ENCODE measurements at regions not wholly inside any gene's neighbourhood (a gene's known extent, or its start where the extent isn't known, plus 50 kb on each side); places are given as distances from the start of the nearest gene placed in this dataset.
"Not testable (repeated sequence)": the region's sequence is repeated elsewhere in the genome, so short reads cannot be mapped to it uniquely, and the experiment has no call there.

DNA sequence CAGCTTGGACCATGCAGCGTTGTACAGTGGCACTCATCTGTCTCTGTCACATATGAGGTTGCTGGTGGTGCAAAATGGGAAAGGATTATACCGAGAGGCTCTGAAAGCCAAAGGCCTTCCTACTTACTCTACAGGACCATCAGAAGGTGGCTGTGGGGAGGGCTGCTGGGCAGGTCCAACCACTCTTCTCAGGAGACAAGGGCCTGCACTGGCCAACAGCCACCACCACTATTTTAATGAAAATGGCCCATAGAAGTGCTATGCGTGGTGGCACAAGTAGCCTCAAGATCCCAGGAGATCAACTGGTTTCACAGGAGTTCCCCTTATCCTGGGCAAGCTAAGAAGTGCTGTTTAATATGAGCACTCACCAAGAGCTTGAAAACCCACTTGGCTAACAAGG, 52.3 kb downstream of the MRPL57 start:
- DNase-seq (ENCODE audit: low read depth, low spot score) = no peak

- DNase-seq (ENCODE audit: low read depth, low spot score) = no peak
These were observed 53.0 kb downstream of the MRPL57 start for GRCh38 chr13:21229241-21230024.

GRCh38 chr13:21230516-21230915, 54.1 kb downstream of the MRPL57 start:
- no peak for DNase-seq (ENCODE audit: low read depth, low spot score)

- peak; percentile 20 for DNase-seq (ENCODE audit: low read depth, low spot score)
These were observed 55.0 kb downstream of the MRPL57 start for GRCh38 chr13:21231426-21231940.

DNA sequence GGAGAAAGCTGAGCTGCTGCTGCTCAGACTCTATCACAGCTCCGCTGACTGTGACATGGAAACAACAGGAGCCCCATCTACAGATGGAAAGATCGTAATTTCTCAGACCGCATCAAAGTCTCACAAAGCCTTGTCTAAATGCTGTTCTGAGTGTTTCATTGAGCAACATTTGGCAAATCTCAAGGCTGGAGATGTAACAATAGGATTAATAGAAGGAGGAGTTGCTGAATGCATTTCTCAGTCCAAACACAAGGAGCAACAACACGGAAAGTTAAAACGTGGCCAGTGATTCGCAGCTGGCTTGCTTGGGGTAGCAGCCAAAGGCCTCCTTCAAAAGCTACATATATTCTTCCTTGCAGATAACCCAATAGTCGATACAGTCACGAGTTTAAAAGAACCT, 55.7 kb downstream of the MRPL57 start:
- DNase-seq (ENCODE audit: low read depth, low spot score) = no peak

DNA sequence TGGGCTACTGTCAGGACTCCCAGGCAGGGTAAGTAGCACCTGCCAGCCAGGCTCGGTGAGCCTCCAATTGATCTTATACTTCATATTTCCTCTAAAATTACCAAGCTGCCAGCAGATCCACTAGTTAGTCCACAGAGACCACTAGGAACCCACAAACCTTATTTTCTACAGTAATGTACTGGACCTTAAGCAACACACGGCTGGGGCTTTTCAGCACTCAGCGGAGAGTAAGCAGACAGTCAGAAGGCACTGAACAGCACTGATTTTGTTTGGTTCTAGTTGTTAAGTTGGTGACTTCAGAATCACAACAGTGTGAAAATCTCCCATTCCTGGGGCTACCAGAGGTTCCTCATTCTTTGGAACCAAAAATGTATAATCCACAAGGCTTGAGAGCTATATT, 56.1 kb downstream of the MRPL57 start:
- no peak for DNase-seq (ENCODE audit: low read depth, low spot score)

DNA sequence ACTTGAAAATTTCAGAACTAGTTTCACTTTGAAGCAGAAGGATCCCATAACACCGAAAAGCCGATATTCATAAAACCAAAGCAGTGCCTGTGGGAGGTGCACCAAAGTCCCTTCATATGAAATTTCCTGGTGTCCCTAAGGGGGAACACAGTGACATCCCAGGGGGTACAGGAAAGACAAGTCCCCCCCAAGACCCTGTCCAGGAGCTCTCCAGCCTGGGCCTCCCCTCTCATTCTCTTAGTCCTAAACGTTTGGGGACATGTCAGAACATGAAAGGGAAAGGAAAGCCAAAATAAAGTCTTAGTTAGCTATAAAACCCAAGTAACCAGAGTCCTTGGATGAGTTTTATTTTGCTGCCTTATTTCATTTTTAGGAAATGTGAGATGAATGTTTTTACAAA, 56.6 kb downstream of the MRPL57 start:
- no peak for DNase-seq (ENCODE audit: low read depth, low spot score)

GRCh38 chr13:21234526-21234925, 58.1 kb downstream of the MRPL57 start:
- DNase-seq (ENCODE audit: low read depth, low spot score) = peak; percentile 36

DNA sequence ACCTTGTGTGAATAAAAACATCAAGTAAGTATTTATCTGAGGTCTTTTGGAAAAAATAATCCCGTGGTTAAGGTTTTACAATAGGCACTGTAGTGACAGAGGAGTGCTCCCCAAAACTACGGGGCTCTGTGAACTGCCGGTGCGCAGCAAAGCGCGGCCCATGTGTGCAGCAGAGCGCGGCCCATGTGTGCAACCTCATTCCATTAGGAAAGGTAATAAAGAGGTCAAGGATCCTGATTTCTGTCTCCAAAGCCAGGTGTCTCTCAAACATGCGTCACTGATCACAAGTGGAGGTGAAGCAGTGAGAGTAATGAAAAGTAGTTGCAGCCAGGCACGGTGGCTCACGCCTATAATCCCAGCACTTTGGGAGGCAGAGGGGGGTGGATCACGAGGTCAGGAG, 58.7 kb downstream of the MRPL57 start:
- DNase-seq (ENCODE audit: low read depth, low spot score) = no peak

- DNase-seq (ENCODE audit: low read depth, low spot score) = no peak
These were observed 60.6 kb downstream of the MRPL57 start for GRCh38 chr13:21237081-21237480.

GRCh38 chr13:21238267-21238666, 61.8 kb downstream of the MRPL57 start:
- DNase-seq (ENCODE audit: low read depth, low spot score) = no peak

DNA sequence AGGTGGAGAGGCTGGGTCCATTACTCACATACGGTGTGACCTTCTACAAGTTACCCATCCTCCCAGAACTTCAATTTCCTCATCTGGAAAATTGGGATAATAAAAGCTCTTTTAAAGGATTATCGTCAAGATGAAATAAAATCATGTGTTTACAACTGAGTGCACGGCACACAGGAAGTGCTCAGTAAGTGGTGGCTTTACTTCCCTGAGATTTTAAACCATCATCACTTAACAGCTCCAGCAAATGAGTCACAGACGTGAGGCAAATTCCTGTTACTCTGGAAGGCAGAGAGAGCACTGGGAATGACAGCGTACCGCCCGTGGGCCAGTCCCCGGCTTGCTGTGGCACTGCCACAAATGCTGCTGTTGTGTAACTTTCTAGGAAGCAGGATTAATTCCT, 64.1 kb downstream of the MRPL57 start:
- peak; percentile 38 for DNase-seq (ENCODE audit: low read depth, low spot score)

DNA sequence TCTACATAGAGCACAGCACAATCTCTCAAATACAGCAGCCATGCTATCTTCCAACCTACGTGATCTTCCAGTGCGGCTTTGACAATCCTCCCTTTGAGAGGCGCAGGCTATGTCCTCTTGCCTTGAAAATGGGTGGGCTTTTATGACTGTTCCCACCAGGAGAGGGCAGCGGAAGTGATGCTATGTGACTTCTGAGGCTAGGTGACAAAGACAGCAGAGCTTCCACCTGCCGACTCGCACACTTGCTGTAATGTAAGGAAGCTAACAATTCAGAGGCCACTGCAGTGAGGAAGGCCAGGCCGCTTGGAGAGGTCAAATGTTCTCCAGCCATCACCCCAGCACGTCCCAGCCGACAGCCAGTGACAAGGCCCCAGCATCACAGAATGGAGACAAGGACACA, 65.8 kb downstream of the MRPL57 start:
- no peak for DNase-seq (ENCODE audit: low read depth, low spot score)

GRCh38 chr13:21243045-21243897, 66.8 kb downstream of the MRPL57 start:
- DNase-seq (ENCODE audit: low read depth, low spot score) = no peak

- not testable (repeated sequence) for DNase-seq (ENCODE audit: low read depth, low spot score)
These were observed 67.4 kb downstream of the MRPL57 start for GRCh38 chr13:21243898-21244184.

DNA sequence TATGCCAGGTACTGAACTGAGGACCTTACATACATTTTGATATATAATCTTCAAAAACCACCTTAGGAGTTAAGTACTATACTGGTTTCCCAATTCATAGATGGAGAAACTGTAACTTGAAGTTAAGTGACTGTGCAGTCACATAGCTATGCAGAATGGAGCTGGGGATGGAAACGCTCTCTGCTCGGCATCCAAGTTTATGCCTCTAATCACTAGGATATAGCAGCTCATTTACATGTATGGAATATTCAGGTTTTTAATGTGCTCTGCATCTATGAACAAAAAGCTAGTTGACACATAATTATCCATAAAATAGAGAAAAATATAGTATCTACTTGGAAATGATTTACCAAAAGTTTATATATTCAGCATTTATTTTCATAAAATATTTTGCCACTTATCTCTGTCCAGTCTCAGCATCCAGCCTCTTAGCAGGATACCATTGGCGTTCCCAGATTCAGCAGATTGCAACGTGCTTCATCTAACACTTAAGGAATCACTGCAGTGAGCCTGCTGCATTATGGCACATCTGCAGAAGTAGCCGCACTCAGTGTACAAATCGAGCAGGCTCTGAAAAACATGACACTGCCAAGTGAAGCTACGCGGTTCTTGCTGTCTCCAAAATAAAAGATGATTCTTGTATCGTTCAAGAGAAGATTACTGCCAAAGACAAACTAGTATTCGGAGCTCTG, 70.4 kb downstream of the MRPL57 start:
- DNase-seq (ENCODE audit: low read depth, low spot score) = no peak

DNA sequence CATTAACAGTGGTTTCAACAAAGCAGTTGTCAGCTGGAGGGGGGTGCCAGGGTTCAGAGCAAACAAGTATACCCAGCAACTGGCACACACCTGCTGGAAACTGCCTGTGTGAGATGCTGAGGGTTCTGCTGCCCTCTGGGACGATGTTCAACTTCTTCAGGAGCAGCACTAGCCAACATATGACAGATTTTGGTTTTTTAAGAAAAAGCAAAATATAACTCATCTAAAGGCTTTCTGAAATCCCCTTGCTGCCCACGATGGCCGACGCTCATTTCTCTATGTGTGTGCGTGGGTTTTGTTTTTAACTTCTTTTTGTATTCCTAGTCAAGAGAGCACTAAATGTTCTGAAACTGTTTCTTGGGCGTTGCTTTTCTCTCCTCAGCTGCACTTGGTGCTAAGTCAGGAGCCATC, 79.9 kb downstream of the MRPL57 start:
- DNase-seq (ENCODE audit: low read depth, low spot score) = no peak

DNA sequence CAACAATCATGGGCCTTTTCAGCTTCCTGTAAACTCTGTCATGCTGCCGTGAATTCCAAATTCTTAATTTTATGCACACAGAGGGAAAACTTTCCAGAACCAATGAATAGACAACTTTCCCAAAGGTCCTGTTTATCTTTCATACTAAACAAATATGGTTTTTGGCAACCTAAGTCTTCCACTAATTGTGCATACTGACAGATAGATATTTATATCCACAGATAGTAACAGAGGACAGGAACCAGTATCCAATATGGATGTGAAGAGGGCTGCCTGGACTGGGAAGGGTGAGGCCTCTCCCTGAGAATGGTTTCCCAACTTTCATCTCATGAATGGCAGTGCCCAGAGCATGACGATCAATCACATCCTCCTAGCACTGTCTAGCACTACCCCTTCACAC, 80.4 kb downstream of the MRPL57 start:
- DNase-seq (ENCODE audit: low read depth, low spot score) = no peak

DNA sequence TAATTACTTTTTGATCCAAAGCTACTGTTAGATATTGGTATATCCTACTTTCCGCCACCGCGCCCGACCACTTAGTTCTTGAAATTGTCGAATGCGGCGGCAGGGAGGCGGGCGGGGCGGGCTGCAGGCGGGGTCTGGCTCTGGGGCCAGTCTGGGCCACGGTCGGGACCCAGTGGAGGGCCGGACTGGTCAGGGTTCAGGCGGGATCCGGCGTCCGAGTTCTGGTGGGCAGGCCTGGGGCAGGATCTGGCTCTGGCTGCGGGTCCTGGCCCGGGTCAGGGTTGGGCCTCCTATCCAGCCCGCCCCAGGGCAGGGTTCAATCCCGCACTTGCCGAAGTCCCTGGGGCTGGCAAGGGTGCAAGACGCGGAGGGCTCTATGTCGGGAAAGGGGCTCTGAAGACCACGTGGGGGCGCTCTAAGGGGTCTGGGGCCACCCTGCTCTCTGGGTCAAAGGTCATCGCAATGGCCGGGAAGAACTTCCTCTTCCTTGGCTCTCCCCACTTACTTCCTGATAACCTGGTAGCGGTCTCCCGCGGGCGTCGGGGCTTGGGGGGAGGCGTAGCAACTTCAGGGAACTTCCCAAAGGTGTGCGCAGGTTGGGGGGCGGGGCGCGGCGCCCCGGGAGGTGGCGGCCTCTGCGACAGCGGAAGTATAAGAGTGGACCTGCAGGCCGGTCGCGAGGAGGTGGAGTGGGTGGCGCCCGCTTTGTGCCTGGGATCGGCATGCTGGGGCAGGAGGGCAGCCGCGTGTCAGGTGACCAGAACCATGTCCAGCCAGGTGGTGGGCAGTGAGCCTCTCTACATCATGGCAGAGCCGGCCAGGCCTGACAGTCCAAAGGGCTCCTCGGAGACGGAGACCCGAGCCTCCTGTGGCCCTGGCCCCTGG, 83.4 kb downstream of the MRPL57 start:
- DNase-seq (ENCODE audit: low read depth, low spot score) = no peak

DNA sequence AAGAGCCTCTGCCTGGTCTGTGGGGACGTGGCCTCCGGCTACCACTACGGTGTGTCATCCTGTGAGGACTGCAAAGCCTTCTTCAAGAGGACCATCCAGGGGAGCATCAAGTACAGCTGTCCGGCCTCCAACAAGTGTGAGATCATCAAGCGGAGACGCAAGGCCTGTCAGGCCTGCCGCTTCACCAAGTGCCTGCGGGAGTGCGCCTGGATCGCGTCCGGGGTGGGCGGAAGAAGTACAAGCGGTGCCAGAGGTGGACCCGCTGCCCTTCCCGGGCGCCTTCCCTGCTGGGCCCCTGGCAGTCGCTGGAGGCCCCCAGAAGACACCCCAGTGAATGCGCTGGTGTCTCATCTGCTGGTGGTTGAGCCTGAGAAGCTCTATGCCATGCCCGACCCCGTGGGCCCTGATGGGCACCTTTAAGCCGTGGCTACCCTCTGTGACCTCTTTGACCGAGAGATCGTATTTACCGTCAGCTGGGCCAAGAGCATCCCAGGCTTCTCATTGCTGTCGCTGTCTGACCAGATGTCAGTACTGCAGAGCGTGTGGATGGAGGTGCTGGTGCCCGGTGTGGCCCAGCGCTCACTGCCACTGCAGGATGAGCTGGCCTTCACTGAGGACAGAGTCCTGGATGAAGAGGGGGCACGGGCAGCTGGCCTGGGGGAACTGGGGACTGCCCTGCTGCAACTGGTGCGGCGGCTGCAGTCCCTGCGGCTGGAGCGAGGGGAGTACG, 84.3 kb downstream of the MRPL57 start:
- not testable (repeated sequence) for DNase-seq (ENCODE audit: low read depth, low spot score)
